Lower leg skin (tissue), 3 donors: ENCODE measurements at regions not wholly inside any gene's neighbourhood (a gene's known extent, or its start where the extent isn't known, plus 50 kb on each side); places are given as distances from the start of the nearest gene placed in this dataset.

ENCODE experiments used
- CTCF ChIP-seq, 3 donors: fragments of 450-650 bp; IDR thresholded peaks; one replicate each; pipeline ENCODE4 v1.5.1; 2016; ENCODE audit warnings: antibody characterized with exemption in 3 of 3, mild to moderate bottlenecking in 3 of 3, moderate library complexity in 2 of 3
- POLR2A ChIP-seq, 2 donors: fragments of 450-650 bp; IDR thresholded peaks; one replicate each; pipeline ENCODE4 v1.6.1; 2016 to 2017; ENCODE audit warnings: antibody characterized with exemption in 2 of 2, mild to moderate bottlenecking in 1 of 2, moderate library complexity in 1 of 2

DNA sequence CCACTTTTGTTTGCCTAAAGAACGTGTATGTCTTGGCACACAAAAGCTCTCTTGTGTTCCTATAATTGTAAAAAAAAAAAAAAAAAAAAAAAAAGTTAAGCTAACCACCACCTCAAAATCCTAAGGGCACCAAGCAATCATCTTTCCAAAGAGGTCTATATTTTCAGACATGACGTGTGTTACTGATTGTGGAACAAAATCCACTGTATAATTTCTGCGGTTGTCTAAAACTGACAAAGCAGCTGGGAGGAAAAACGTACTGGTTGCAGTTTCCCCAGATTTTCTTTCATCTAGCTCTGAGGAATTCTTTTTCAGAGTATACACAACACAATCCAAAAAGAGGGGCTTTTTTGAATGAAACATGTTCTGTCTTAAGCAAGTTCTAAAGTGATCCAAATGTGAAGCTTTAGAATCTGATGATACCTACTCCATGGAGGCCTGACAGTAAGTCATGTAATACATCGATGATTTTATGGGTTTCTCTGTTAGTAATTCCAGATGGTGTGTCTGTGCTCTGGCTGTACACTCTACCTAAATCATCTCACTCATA is 375.6 kb upstream of the NUDT12 start:
- TF ChIP-seq POLR2A (IDR thresholded peaks at IDR 0.05) (no peak), CTCF (IDR thresholded peaks at IDR 0.05) (no peak)
